Tibial nerve (tissue), 4 donors: ENCODE measurements at regions not wholly inside any gene's neighbourhood (a gene's known extent, or its start where the extent isn't known, plus 50 kb on each side); places are given as distances from the start of the nearest gene placed in this dataset.

Experiments
- DNase-seq, 2 donors: peaks; one replicate each; pipeline ENCODE4 v3.0.0-alpha.2; 2019; ENCODE audit warnings: low spot score in 2 of 2
- H3K27ac ChIP-seq, 4 donors: fragments of 200-600 bp; sonication (generic) in 3 of 4; one replicate each; pipeline ENCODE4 v1.5.1; 2017 to 2019; ENCODE audit warnings: mild to moderate bottlenecking in 1 of 4
- H3K27me3 ChIP-seq, 2 donors: fragments of 200-600 bp; sonication (generic) in 1 of 2; one replicate each; pipeline versions ENCODE4 v1.5.1 to v1.6.0; 2017 to 2019
- H3K36me3 ChIP-seq, 3 donors: fragments of 200-600 bp; sonication (generic); one replicate each; pipeline ENCODE4 v1.5.1; 2018 to 2019
- H3K4me1 ChIP-seq, 4 donors: fragments of 200-600 bp; sonication (generic) in 3 of 4; one replicate each; pipeline ENCODE4 v1.5.1; 2017 to 2019
- H3K4me3 ChIP-seq, 4 donors: fragments of 200-600 bp; sonication (generic) in 3 of 4; one replicate each; pipeline ENCODE4 v1.5.1; 2017 to 2019; ENCODE audit warnings: mild to moderate bottlenecking in 1 of 4, moderate library complexity in 1 of 4
- H3K9me3 ChIP-seq, 4 donors: fragments of 200-600 bp; sonication (generic) in 3 of 4; one replicate each; pipeline ENCODE4 v1.5.1; 2017 to 2019
- CTCF ChIP-seq, 5 experiments: fragments of 200-600 bp in 3 of 5; fragments of 450-650 bp in 2 of 5; sonication (generic) in 3 of 5; IDR thresholded peaks; one replicate each; pipeline ENCODE4 v1.5.1; 2016 to 2019; ENCODE audit warnings: antibody characterized with exemption in 5 of 5, mild to moderate bottlenecking in 3 of 5, moderate library complexity in 2 of 5
- EP300 ChIP-seq, 2 donors: sonication (generic); formaldehyde crosslinking; IDR thresholded peaks; one replicate each; pipeline ENCODE4 v1.6.1; 2017; ENCODE audit warnings: antibody characterized with exemption in 2 of 2, mild to moderate bottlenecking in 1 of 2
- POLR2A ChIP-seq, 2 donors: fragments of 450-650 bp; IDR thresholded peaks; one replicate each; pipeline ENCODE4 v1.6.1; 2017; ENCODE audit warnings: antibody characterized with exemption in 2 of 2, mild to moderate bottlenecking in 2 of 2, moderate library complexity in 2 of 2
- WGBS, 2 donors: methylation state at CpG; one replicate each; pipeline ENCODE4 v1.1.5; 2018; 5-methylcytosine and 5-hydroxymethylcytosine counted together

- Histone ChIP-seq H3K4me1 (no peaks in the 10 kb centered on the region), H3K36me3 (no peaks in the 10 kb centered on the region), H3K9me3 (no peaks in the 10 kb centered on the region), H3K4me3 (no peak overlapping the region), H3K27me3 (no peaks in the 10 kb centered on the region), H3K27ac (no peak overlapping the region)
- DNase-seq = no peak
- TF ChIP-seq CTCF (IDR thresholded peaks at IDR 0.05) = no peak
- no peak for TF ChIP-seq POLR2A (IDR thresholded peaks at IDR 0.05)
- TF ChIP-seq EP300 (IDR thresholded peaks at IDR 0.05) = no peak
- WGBS, 2 donors = 77 to 80% methylated on average over 3 of the region's 3 CpGs
Observed at GRCh38 chr3:82342521-82342920, 581.1 kb upstream of the GBE1 start.

- peak in 3 of 5 experiments; percentile 17 to 29 (median 21) for TF ChIP-seq CTCF (IDR thresholded peaks at IDR 0.05)
- TF ChIP-seq POLR2A (IDR thresholded peaks at IDR 0.05) = no peak
- no peak for TF ChIP-seq EP300 (IDR thresholded peaks at IDR 0.05)
- WGBS, 2 donors = 64 to 95% methylated on average over 2 of the region's 2 CpGs
- Histone ChIP-seq H3K36me3 (no peaks in the 10 kb centered on the region), H3K27me3 (no peaks in the 10 kb centered on the region), H3K4me3 (no peak overlapping the region), H3K4me1 (no peaks in the 10 kb centered on the region), H3K27ac (no peak overlapping the region), H3K9me3 (no peaks in the 10 kb centered on the region)
- no peak for DNase-seq
Observed at GRCh38 chr3:82329300-82329699, 567.9 kb upstream of the GBE1 start.

GRCh38 chr3:82311901-82312300 lies 550.5 kb upstream of the GBE1 start:
- H3K27me3 ChIP-seq = no peaks in the 10 kb centered on the region
- H3K36me3 ChIP-seq = no peaks in the 10 kb centered on the region
- TF ChIP-seq CTCF (IDR thresholded peaks at IDR 0.05) (no peak), EP300 (IDR thresholded peaks at IDR 0.05) (no peak), POLR2A (IDR thresholded peaks at IDR 0.05) (no peak)
- no peak overlapping the region for H3K4me3 ChIP-seq
- 93 to 95% methylated on average over 1 of the region's 1 CpG for WGBS, 2 donors
- H3K27ac ChIP-seq = no peak overlapping the region
- no peaks in the 10 kb centered on the region for H3K9me3 ChIP-seq
- no peak for DNase-seq
- H3K4me1 ChIP-seq = no peaks in the 10 kb centered on the region

- Histone ChIP-seq H3K27ac (no peak overlapping the region), H3K36me3 (no peaks in the 10 kb centered on the region), H3K4me1 (no peaks in the 10 kb centered on the region), H3K9me3 (peaks cover 0 to 4% (median 0%) of the 10 kb centered on the region in 4 donors), H3K27me3 (no peaks in the 10 kb centered on the region), H3K4me3 (no peak overlapping the region)
- no peak for DNase-seq
- WGBS, 2 donors = 89 to 93% methylated on average over 7 of the region's 7 CpGs
- TF ChIP-seq POLR2A (IDR thresholded peaks at IDR 0.05) (no peak), EP300 (IDR thresholded peaks at IDR 0.05) (no peak), CTCF (IDR thresholded peaks at IDR 0.05) (no peak)
Observed at GRCh38 chr3:82308755-82309154, 547.3 kb upstream of the GBE1 start.

GRCh38 chr3:82306189-82306588 lies 544.7 kb upstream of the GBE1 start:
- WGBS, 2 donors = 62 to 64% methylated on average over 1 of the region's 1 CpG
- no peaks in the 10 kb centered on the region for H3K4me1 ChIP-seq
- DNase-seq = no peak

More at GRCh38 chr3:82306189-82306588, 544.7 kb upstream of the GBE1 start:
- H3K27ac ChIP-seq = no peak overlapping the region
- no peaks in the 10 kb centered on the region for H3K36me3 ChIP-seq
- H3K4me3 ChIP-seq = no peak overlapping the region
- no peaks in the 10 kb centered on the region for H3K27me3 ChIP-seq
- TF ChIP-seq EP300 (IDR thresholded peaks at IDR 0.05) = no peak
- TF ChIP-seq POLR2A (IDR thresholded peaks at IDR 0.05) = no peak
- no peak for TF ChIP-seq CTCF (IDR thresholded peaks at IDR 0.05)
- peaks cover 0 to 4% (median 0%) of the 10 kb centered on the region in 4 donors for H3K9me3 ChIP-seq
